A673 (cell line): ENCODE measurements at regions not wholly inside any gene's neighbourhood (a gene's known extent, or its start where the extent isn't known, plus 50 kb on each side); places are given as distances from the start of the nearest gene placed in this dataset.

ENCODE experiments used
- BruUV-seq: library from RNA; stranded (reverse); fragments of 400-500 nt; replicated peaks from 2 replicates; lab custom pipeline; 2021; lab: Mats Ljungman, UMichigan
- CTCF ChIA-PET: fragments of 300-600 bp; sonication (Branson Sonifier 250); formaldehyde crosslinking; loops from one replicate; lab custom pipeline; 2022; ENCODE audit warnings: antibody characterized with exemption; lab: Charles Lee
- POLR2A ChIA-PET: fragments of 300-600 bp; sonication (Branson Sonifier 250); formaldehyde crosslinking; loops from one replicate; lab custom pipeline; 2022; ENCODE audit warnings: antibody characterized with exemption; ENCODE audit not compliant: low non-redundant PET; lab: Charles Lee
- DNase-seq: peaks from one replicate; pipeline ENCODE4 v3.0.0-alpha.2; 2015; ENCODE audit warnings: low spot score
- H3K27ac ChIP-seq: fragments of 200-600 bp; sonication (generic); 2 replicates; pipeline ENCODE4 v1.5.1; 2016; ENCODE audit warnings: mixed run types, low read depth, mild to moderate bottlenecking, mixed read lengths, antibody characterized with exemption, low read length; ENCODE audit not compliant: poor library complexity, severe bottlenecking
- H3K27me3 ChIP-seq: fragments of 200-600 bp; sonication (generic); replicated peaks from 2 replicates; pipeline ENCODE4 v1.6.1; 2017; ENCODE audit warnings: mixed run types, low read depth, mild to moderate bottlenecking, mixed read lengths, antibody characterized with exemption, low read length; ENCODE audit not compliant: insufficient read depth, poor library complexity
- H3K36me3 ChIP-seq: fragments of 200-600 bp; sonication (generic); 2 replicates; pipeline ENCODE4 v1.6.1; 2016; ENCODE audit warnings: mixed run types, mild to moderate bottlenecking, mixed read lengths, antibody characterized with exemption, low read length; ENCODE audit not compliant: insufficient read depth, poor library complexity, severe bottlenecking
- H3K4me1 ChIP-seq: fragments of 200-600 bp; sonication (generic); 2 replicates; pipeline ENCODE4 v1.6.1; 2017; ENCODE audit warnings: mixed run types, mild to moderate bottlenecking, mixed read lengths, antibody characterized with exemption, low read length; ENCODE audit not compliant: insufficient read depth, poor library complexity, severe bottlenecking
- H3K4me3 ChIP-seq: fragments of 200-600 bp; sonication (generic); 2 replicates; pipeline ENCODE4 v1.5.1; 2016; ENCODE audit warnings: low read depth, mixed run types, mild to moderate bottlenecking, mixed read lengths, low read length; ENCODE audit not compliant: poor library complexity, severe bottlenecking
- H3K9me3 ChIP-seq: fragments of 200-600 bp; sonication (generic); 2 replicates; pipeline ENCODE4 v1.6.1; 2016; ENCODE audit warnings: mixed run types, low read depth, mild to moderate bottlenecking, mixed read lengths, antibody characterized with exemption, low read length; ENCODE audit not compliant: poor library complexity, severe bottlenecking
- EZH2 ChIP-seq: fragments of 200-600 bp; sonication (generic); IDR thresholded peaks from 2 replicates; pipeline ENCODE4 v1.6.1; 2017; ENCODE audit warnings: borderline replicate concordance, low read depth, mild to moderate bottlenecking, mixed read lengths, antibody characterized with exemption, low read length; ENCODE audit not compliant: poor library complexity, severe bottlenecking
- intact Hi-C: fragments of 100-400 bp; cut with micrococcal nuclease; formaldehyde crosslinking; loops from one replicate; pipeline ENCODE4 v1.10.0; 2022; ENCODE audit not compliant: unreplicated experiment
- TF ChIP-seq, protein P1 (sequence below): fragments of 300-800, 200-600 bp; sonication (generic); conservative IDR thresholded peaks from 2 replicates; pipeline ENCODE4 v1.5.1; 2017; ENCODE audit warnings: low read depth, mild to moderate bottlenecking, antibody characterized with exemption, low read length, moderate library complexity, mixed read lengths

DNA sequence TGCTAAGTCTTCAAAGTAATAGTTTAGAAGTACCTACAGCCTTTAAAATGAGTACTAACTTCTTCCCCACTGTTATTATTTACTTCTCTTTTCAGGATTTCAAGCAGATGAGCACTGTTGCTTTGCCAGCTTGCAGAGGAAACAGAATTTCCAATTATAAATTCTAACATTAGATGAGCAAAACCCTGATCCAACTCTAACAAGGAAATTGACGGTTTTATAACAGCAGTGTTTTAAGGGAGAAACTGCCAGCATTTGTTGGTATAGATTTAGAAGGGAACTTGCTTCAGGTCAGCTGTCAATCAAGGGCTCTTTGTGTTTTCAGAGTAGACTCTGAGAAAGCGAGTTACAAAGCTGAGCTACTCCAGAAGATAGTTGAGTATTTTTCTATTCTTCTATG lies 120.5 kb downstream of the RAP2A start:
- intact Hi-C loops = no loop called here
- POLR2A ChIA-PET = no interaction called here
- no peak for DNase-seq
- BruUV-seq = no TSS peak
- Histone ChIP-seq H3K9me3 (no peaks in the 10 kb centered on the region), H3K27ac (no peak overlapping the region), H3K4me3 (no peak overlapping the region), H3K4me1 (no peaks in the 10 kb centered on the region), H3K36me3 (no peaks in the 10 kb centered on the region), H3K27me3 (no peaks in the 10 kb centered on the region)
- TF ChIP-seq, protein P1, sequence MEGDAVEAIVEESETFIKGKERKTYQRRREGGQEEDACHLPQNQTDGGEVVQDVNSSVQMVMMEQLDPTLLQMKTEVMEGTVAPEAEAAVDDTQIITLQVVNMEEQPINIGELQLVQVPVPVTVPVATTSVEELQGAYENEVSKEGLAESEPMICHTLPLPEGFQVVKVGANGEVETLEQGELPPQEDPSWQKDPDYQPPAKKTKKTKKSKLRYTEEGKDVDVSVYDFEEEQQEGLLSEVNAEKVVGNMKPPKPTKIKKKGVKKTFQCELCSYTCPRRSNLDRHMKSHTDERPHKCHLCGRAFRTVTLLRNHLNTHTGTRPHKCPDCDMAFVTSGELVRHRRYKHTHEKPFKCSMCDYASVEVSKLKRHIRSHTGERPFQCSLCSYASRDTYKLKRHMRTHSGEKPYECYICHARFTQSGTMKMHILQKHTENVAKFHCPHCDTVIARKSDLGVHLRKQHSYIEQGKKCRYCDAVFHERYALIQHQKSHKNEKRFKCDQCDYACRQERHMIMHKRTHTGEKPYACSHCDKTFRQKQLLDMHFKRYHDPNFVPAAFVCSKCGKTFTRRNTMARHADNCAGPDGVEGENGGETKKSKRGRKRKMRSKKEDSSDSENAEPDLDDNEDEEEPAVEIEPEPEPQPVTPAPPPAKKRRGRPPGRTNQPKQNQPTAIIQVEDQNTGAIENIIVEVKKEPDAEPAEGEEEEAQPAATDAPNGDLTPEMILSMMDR = no peak
- no peak for TF ChIP-seq EZH2
- CTCF ChIA-PET = no interaction called here

DNA sequence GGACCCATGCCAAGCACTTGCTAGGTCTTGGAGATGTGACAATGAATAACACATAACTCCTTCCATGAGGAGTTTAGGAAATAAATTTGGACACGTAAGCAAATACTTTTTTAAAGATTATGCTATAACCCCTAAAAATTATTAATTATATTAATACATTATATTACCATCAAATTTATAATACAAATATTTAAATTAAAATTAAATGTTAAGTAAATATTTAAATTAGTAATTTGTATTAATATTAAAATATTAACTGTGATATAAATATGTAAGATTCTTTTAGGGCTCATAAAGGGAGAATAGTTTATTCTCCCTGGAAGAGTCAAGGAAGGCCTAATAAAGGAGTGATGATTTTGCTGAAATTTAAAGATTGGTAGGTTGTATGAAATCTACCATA lies 121.1 kb downstream of the RAP2A start:
- Histone ChIP-seq H3K4me3 (no peak overlapping the region), H3K27me3 (no peaks in the 10 kb centered on the region), H3K27ac (no peak overlapping the region), H3K36me3 (no peaks in the 10 kb centered on the region), H3K9me3 (no peaks in the 10 kb centered on the region), H3K4me1 (no peaks in the 10 kb centered on the region)
- POLR2A ChIA-PET = no interaction called here
- BruUV-seq = no TSS peak
- DNase-seq = no peak
- TF ChIP-seq EZH2 = no peak
- TF ChIP-seq, protein P1 = no peak
- intact Hi-C loops = no loop called here
- CTCF ChIA-PET = no interaction called here

DNA sequence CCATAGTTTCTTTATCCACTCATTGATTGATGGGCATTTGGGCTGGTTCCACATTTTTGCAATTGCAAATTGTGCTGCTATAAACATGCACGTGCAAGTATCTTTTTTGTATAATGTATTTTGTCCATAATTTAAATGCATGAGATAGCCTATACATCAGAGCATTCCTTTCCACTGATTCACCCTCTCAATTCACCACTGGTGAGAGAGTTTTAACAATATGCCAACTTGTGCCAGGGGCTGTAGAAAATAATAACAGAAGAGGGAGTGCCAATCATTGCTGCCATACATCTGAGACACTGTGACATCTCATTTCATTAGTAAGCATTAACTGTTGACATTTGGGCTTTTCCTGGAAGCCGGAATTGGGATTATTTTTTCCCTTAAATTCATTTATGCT lies 125.1 kb downstream of the RAP2A start:
- H3K4me1 ChIP-seq = no peaks in the 10 kb centered on the region
- intact Hi-C loops = no loop called here
- no peak overlapping the region for H3K4me3 ChIP-seq
- CTCF ChIA-PET = no interaction called here
- H3K27ac ChIP-seq = no peak overlapping the region
- TF ChIP-seq, protein P1 = no peak
- TF ChIP-seq EZH2 = no peak
- POLR2A ChIA-PET = no interaction called here
- H3K9me3 ChIP-seq = no peaks in the 10 kb centered on the region
- no TSS peak for BruUV-seq
- H3K36me3 ChIP-seq = no peaks in the 10 kb centered on the region
- no peak for DNase-seq
- H3K27me3 ChIP-seq = no peaks in the 10 kb centered on the region
